ENCODE measurements at regions not wholly inside any gene's neighbourhood (a gene's known extent, or its start where the extent isn't known, plus 50 kb on each side); places are given as distances from the start of the nearest gene placed in this dataset.

- Histone ChIP-seq H3K4me1 (peaks cover 0 to 8% (median 0%) of the 10 kb centered on the region in 12 donors), H3K36me3 (no peaks in the 10 kb centered on the region), H3K27me3 (no peaks in the 10 kb centered on the region), H3K4me3 (no peak overlapping the region), H3K9me3 (peaks cover 0 to 17% (median 0%) of the 10 kb centered on the region in 12 donors), H3K27ac (no peak overlapping the region)
- ATAC-seq (no peak), DNase-seq (no peak)
- intact Hi-C loops (cut with DNase I) = loop anchor here in 1 of 10 donors (10.0 kb wide), 1 partner anchor 98 kb away; the partner anchor contains the start of gene PFN2
- WGBS, 4 donors = 72 to 79% (median 76%) methylated on average over 2 of the region's 2 CpGs
- TF ChIP-seq CTCF (IDR thresholded peaks at IDR 0.05) (no peak), POLR2A (IDR thresholded peaks at IDR 0.05) (no peak)
Observed at GRCh38 chr3:150073031-150073430, 102.3 kb upstream of the PFN2 start.

GRCh38 chr3:150072576-150072975 is 101.9 kb upstream of the PFN2 start:
- H3K27ac ChIP-seq = no peak overlapping the region
- peaks cover 0 to 6% (median 0%) of the 10 kb centered on the region in 12 donors for H3K4me1 ChIP-seq

GRCh38 chr3:150070271-150070670 is 99.6 kb upstream of the PFN2 start:
- intact Hi-C loops (cut with DNase I) = loop anchor here in 1 of 10 donors (10.0 kb wide), 1 partner anchor 95 kb away; the partner anchor contains the start of gene PFN2
- ATAC-seq = no peak
- DNase-seq = no peak
- Histone ChIP-seq H3K4me3 (no peak overlapping the region), H3K27ac (no peak overlapping the region), H3K9me3 (no peaks in the 10 kb centered on the region), H3K36me3 (no peaks in the 10 kb centered on the region), H3K4me1 (peaks cover 0 to 3% (median 0%) of the 10 kb centered on the region in 12 donors), H3K27me3 (no peaks in the 10 kb centered on the region)
- TF ChIP-seq POLR2A (IDR thresholded peaks at IDR 0.05) = no peak
- no peak for TF ChIP-seq CTCF (IDR thresholded peaks at IDR 0.05)
- WGBS, 4 donors = 94 to 98% (median 97%) methylated on average over 4 of the region's 4 CpGs; no CpG with 5 or more reads in 1 of the 4 donors

More at GRCh38 chr3:150072576-150072975, 101.9 kb upstream of the PFN2 start:
- DNase-seq = no peak
- Histone ChIP-seq H3K9me3 (peaks cover 0 to 17% (median 0%) of the 10 kb centered on the region in 12 donors), H3K4me3 (no peak overlapping the region), H3K27me3 (no peaks in the 10 kb centered on the region), H3K36me3 (no peaks in the 10 kb centered on the region)
- intact Hi-C loops (cut with DNase I) = loop anchor here in 1 of 10 donors (10.0 kb wide), 1 partner anchor 98 kb away; the partner anchor contains the start of gene PFN2
- no peak for ATAC-seq
- TF ChIP-seq CTCF (IDR thresholded peaks at IDR 0.05) = no peak
- TF ChIP-seq POLR2A (IDR thresholded peaks at IDR 0.05) = no peak
- 74 to 80% (median 78%) methylated on average over 6 of the region's 6 CpGs for WGBS, 4 donors

- H3K9me3 ChIP-seq = no peaks in the 10 kb centered on the region
- ATAC-seq (no peak), DNase-seq (no peak)
- H3K27me3 ChIP-seq = no peaks in the 10 kb centered on the region
- peaks cover 0 to 3% (median 0%) of the 10 kb centered on the region in 12 donors for H3K4me1 ChIP-seq
- WGBS, 4 donors = 45 to 100% (median 92%) methylated on average over 1 of the region's 1 CpG
- no peak overlapping the region for H3K27ac ChIP-seq
- intact Hi-C loops (cut with DNase I) = loop anchor here in 1 of 10 donors (10.0 kb wide), 1 partner anchor 95 kb away; the partner anchor contains the start of gene PFN2
- TF ChIP-seq CTCF (IDR thresholded peaks at IDR 0.05) (no peak), POLR2A (IDR thresholded peaks at IDR 0.05) (no peak)
- H3K4me3 ChIP-seq = no peak overlapping the region
- H3K36me3 ChIP-seq = no peaks in the 10 kb centered on the region
Observed at GRCh38 chr3:150069633-150070032, 98.9 kb upstream of the PFN2 start.
